ENCODE measurements at regions not wholly inside any gene's neighbourhood (a gene's known extent, or its start where the extent isn't known, plus 50 kb on each side); places are given as distances from the start of the nearest gene placed in this dataset.

- intact Hi-C loops (cut with micrococcal nuclease; ENCODE audit: unreplicated experiment), result no loop called here
- H3K9me3 Mint-ChIP-seq (ENCODE audit: unreplicated experiment), result no peaks in the 10 kb centered on the region
- no peaks in the 10 kb centered on the region for H3K36me3 Mint-ChIP-seq (ENCODE audit: insufficient read depth, unreplicated experiment)
- no peak overlapping the region for H3K4me3 Mint-ChIP-seq (ENCODE audit: unreplicated experiment)
- ChIA-PET POLR2A (no interaction called here), CTCF (no interaction called here)
- Histone ChIP-seq H3K9me3 (no peaks in the 10 kb centered on the region), H3K27me3 (replicated peaks; ENCODE audit: control insufficient read depth, insufficient read depth, low read length) (no peaks in the 10 kb centered on the region; the same call in none of the 2 replicates), H3K36me3 (ENCODE audit: control insufficient read depth, insufficient read depth, low read length) (no peaks in the 10 kb centered on the region), H3K4me3 (ENCODE audit: low read depth, low read length) (no peak overlapping the region), H3K4me1 (no peaks in the 10 kb centered on the region)
- DNase-seq, result no peak
- H3K27ac Mint-ChIP-seq (ENCODE audit: unreplicated experiment), result no peak overlapping the region
- BruUV-seq (replicated peaks), result no TSS peak
- H3K4me1 Mint-ChIP-seq (ENCODE audit: low read depth, unreplicated experiment), result no peaks in the 10 kb centered on the region
- TF ChIP-seq CTCF (IDR thresholded peaks at IDR 0.05; ENCODE audit: insufficient read depth in 1 of 2, low read depth in 1 of 2, low read length in 1 of 2, severe bottlenecking in 1 of 2, unreplicated experiment in 1 of 2), result no peak
- peaks cover 23% of the 10 kb centered on the region for H3K27me3 Mint-ChIP-seq (ENCODE audit: insufficient read depth, unreplicated experiment)
Measured at GRCh38 chr15:61759639-61760038, 300.6 kb downstream of the VPS13C start.

- intact Hi-C loops (cut with micrococcal nuclease; ENCODE audit: unreplicated experiment), result no loop called here
- BruUV-seq (replicated peaks), result no TSS peak
- DNase-seq, result no peak
- ChIA-PET POLR2A (no interaction called here), CTCF (no interaction called here)
- Mint-ChIP-seq H3K36me3 (ENCODE audit: insufficient read depth, unreplicated experiment) (no peaks in the 10 kb centered on the region), H3K4me1 (ENCODE audit: low read depth, unreplicated experiment) (no peaks in the 10 kb centered on the region), H3K27me3 (ENCODE audit: insufficient read depth, unreplicated experiment) (peaks cover 17% of the 10 kb centered on the region), H3K9me3 (ENCODE audit: unreplicated experiment) (no peaks in the 10 kb centered on the region), H3K27ac (ENCODE audit: unreplicated experiment) (no peak overlapping the region), H3K4me3 (ENCODE audit: unreplicated experiment) (no peak overlapping the region)
- Histone ChIP-seq H3K9me3 (no peaks in the 10 kb centered on the region), H3K36me3 (ENCODE audit: control insufficient read depth, insufficient read depth, low read length) (no peaks in the 10 kb centered on the region), H3K27me3 (replicated peaks; ENCODE audit: control insufficient read depth, insufficient read depth, low read length) (no peaks in the 10 kb centered on the region; the same call in 1 of the 2 replicates), H3K4me1 (no peaks in the 10 kb centered on the region), H3K4me3 (ENCODE audit: low read depth, low read length) (no peak overlapping the region)
- no peak for TF ChIP-seq CTCF (IDR thresholded peaks at IDR 0.05; ENCODE audit: insufficient read depth in 1 of 2, low read depth in 1 of 2, low read length in 1 of 2, severe bottlenecking in 1 of 2, unreplicated experiment in 1 of 2)
Measured at GRCh38 chr15:61756071-61756820, 304.0 kb downstream of the VPS13C start.

- DNase-seq, result no peak
- no TSS peak for BruUV-seq (replicated peaks)
- H3K4me3 Mint-ChIP-seq (ENCODE audit: unreplicated experiment), result no peak overlapping the region
- no peaks in the 10 kb centered on the region for H3K9me3 Mint-ChIP-seq (ENCODE audit: unreplicated experiment)
- no peaks in the 10 kb centered on the region for H3K36me3 ChIP-seq (ENCODE audit: control insufficient read depth, insufficient read depth, low read length)
- H3K27ac Mint-ChIP-seq (ENCODE audit: unreplicated experiment), result no peak overlapping the region
- no peak overlapping the region for H3K4me3 ChIP-seq (ENCODE audit: low read depth, low read length)
- intact Hi-C loops (cut with micrococcal nuclease; ENCODE audit: unreplicated experiment), result no loop called here
- CTCF ChIA-PET, result no interaction called here
- H3K36me3 Mint-ChIP-seq (ENCODE audit: insufficient read depth, unreplicated experiment), result no peaks in the 10 kb centered on the region
- TF ChIP-seq CTCF (IDR thresholded peaks at IDR 0.05; ENCODE audit: insufficient read depth in 1 of 2, low read depth in 1 of 2, low read length in 1 of 2, severe bottlenecking in 1 of 2, unreplicated experiment in 1 of 2), result no peak
- peaks cover under 1% of the 10 kb centered on the region for H3K4me1 Mint-ChIP-seq (ENCODE audit: low read depth, unreplicated experiment)
- peaks cover 13% of the 10 kb centered on the region for H3K27me3 Mint-ChIP-seq (ENCODE audit: insufficient read depth, unreplicated experiment)
- no peaks in the 10 kb centered on the region for H3K4me1 ChIP-seq
- no peaks in the 10 kb centered on the region for H3K9me3 ChIP-seq
- no peaks in the 10 kb centered on the region; the same call in 1 of the 2 replicates for H3K27me3 ChIP-seq (replicated peaks; ENCODE audit: control insufficient read depth, insufficient read depth, low read length)
- POLR2A ChIA-PET, result no interaction called here
Measured at GRCh38 chr15:61755467-61755866, 304.8 kb downstream of the VPS13C start.

All from Caco-2 (cell line).